ENCODE measurements at regions not wholly inside any gene's neighbourhood (a gene's known extent, or its start where the extent isn't known, plus 50 kb on each side); places are given as distances from the start of the nearest gene placed in this dataset.

GRCh38 chr3:72127844-72128243 is 342.9 kb upstream of the PROK2 start:
- no peak for TF ChIP-seq CTCF (conservative IDR thresholded peaks at IDR 0.05; ENCODE audit: low read depth, low read length)
- H3K4me3 ChIP-seq (ENCODE audit: low read depth, low read length): no peak overlapping the region
- no peak for DNase-seq (ENCODE audit: low read depth)

DNA sequence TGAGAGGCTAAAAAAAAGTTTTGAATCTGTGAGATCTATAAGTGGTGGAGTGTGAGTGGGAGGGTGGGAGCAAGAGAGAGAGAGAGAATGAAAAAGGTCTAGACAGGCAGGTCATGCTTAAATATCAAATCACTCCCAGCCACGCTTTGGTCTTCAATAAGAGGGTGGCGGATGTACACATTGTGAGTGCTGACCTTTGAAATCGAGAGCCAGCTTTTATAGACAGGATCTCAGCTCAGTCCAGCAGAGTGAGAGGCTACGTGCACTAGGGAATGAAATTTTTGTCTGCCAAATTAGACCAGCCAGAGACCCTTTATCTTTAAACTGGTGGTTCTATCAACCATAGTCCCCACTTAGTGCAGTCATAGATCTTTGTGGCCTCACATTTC is 342.3 kb upstream of the PROK2 start:
- H3K4me3 ChIP-seq (ENCODE audit: low read depth, low read length): no peak overlapping the region
- TF ChIP-seq CTCF (conservative IDR thresholded peaks at IDR 0.05; ENCODE audit: low read depth, low read length): no peak
- DNase-seq (ENCODE audit: low read depth): no peak

GRCh38 chr3:72126441-72127223 is 341.7 kb upstream of the PROK2 start:
- no peak overlapping the region for H3K4me3 ChIP-seq (ENCODE audit: low read depth, low read length)
- no peak for DNase-seq (ENCODE audit: low read depth)
- TF ChIP-seq CTCF (conservative IDR thresholded peaks at IDR 0.05; ENCODE audit: low read depth, low read length): no peak

- TF ChIP-seq CTCF (conservative IDR thresholded peaks at IDR 0.05; ENCODE audit: low read depth, low read length): no peak
- no peak overlapping the region for H3K4me3 ChIP-seq (ENCODE audit: low read depth, low read length)
- peak; percentile 96 for DNase-seq (ENCODE audit: low read depth)
Measured at GRCh38 chr3:72123908-72124441, 339.0 kb upstream of the PROK2 start.

DNA sequence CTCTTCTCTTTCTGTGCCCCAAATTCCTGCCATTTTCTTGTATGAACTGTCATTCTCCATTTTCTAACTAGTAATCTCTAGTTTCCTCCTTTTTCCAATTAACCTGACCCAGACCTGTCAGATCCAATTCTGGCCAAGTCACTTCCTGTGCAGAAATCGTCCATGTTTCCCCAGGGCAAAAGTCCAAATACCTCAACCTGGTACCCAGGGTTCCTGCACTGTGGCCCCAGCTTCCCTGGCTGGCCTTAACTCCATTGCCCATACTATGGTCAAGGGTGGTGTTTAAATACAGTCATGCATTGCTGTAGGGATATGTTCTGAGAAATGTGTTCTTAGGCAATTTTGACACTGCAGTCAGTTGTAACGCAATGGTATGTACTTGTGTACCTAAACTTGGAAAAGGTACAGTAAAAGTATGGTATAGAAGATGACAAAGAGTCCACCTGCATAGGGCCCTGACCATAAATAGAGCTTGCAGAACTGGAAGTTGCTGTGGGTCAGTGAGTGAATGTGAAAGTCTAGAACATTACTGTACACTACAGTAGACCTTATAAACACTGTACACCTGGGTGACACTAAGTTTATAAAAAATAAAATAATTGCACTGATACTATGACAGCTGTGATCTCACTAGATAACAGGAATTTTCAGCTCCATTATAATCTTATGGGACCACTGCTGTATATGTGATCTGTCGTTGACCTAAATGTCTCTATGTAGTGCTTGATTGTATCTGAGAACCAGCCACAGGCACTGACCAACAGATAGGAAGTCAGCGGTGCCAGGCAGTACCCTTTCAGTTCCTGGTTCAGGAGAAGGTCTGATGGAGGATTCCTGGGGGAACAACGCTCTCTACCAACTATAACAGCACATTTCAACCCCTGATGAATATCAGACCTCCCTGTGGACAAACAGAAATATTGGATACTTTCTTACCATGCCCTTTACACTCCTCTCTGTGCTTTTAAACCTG is 336.1 kb upstream of the PROK2 start:
- TF ChIP-seq CTCF (conservative IDR thresholded peaks at IDR 0.05; ENCODE audit: low read depth, low read length): no peak
- H3K4me3 ChIP-seq (ENCODE audit: low read depth, low read length): no peak overlapping the region
- DNase-seq (ENCODE audit: low read depth): no peak

DNA sequence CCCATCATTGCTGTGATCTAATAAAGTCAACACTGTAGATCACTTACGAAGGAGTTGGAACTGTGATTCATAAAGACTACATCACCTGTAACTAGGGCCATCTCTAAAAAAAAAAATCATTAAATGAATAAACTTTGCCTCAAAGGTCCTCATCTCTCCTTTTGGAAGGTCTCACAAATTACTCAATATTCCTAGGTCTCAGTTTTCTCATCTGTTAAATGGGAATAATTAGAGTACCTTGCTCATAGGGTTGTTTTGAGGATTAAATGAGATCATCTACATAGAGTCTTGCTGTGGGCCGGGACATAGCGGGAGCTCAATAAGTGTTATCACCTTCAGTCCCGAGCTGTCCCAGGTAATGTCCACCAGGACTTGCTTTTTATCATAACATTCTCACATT is 335.1 kb upstream of the PROK2 start:
- TF ChIP-seq CTCF (conservative IDR thresholded peaks at IDR 0.05; ENCODE audit: low read depth, low read length): no peak
- no peak overlapping the region for H3K4me3 ChIP-seq (ENCODE audit: low read depth, low read length)
- DNase-seq (ENCODE audit: low read depth): no peak
